HG03135 (cell line): ENCODE measurements at regions not wholly inside any gene's neighbourhood (a gene's known extent, or its start where the extent isn't known, plus 50 kb on each side); places are given as distances from the start of the nearest gene placed in this dataset.

Experiments used
- ATAC-seq: cut with Tn5 transposase; IDR thresholded peaks from one replicate; pipeline ENCODE4 v1.9.1; 2021; ENCODE audit warnings: mild to moderate bottlenecking, moderate library complexity; ENCODE audit not compliant: unreplicated experiment

DNA sequence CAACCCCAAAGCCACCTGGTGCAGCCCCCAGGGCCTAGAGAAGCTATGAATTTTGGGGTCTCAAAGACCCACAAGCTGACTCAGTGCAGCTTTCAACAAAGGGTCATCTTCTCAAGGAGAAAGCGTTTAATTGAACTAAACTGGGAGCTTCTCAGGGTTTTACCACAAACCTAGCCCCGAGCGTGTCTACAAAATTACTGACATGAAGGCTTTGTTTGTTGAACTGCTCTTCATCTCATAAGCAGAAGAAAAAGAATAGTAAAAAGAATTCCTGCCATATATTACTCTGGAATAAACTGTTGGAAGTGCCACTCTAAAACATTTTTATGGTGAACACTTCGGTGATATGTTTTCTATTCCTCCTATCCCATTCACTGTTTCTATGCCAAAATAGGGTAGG lies 50.8 kb upstream of the INCENP start:
- no peak for ATAC-seq

GRCh38 chr11:62071408-62071807 lies 52.4 kb upstream of the INCENP start:
- ATAC-seq = no peak

DNA sequence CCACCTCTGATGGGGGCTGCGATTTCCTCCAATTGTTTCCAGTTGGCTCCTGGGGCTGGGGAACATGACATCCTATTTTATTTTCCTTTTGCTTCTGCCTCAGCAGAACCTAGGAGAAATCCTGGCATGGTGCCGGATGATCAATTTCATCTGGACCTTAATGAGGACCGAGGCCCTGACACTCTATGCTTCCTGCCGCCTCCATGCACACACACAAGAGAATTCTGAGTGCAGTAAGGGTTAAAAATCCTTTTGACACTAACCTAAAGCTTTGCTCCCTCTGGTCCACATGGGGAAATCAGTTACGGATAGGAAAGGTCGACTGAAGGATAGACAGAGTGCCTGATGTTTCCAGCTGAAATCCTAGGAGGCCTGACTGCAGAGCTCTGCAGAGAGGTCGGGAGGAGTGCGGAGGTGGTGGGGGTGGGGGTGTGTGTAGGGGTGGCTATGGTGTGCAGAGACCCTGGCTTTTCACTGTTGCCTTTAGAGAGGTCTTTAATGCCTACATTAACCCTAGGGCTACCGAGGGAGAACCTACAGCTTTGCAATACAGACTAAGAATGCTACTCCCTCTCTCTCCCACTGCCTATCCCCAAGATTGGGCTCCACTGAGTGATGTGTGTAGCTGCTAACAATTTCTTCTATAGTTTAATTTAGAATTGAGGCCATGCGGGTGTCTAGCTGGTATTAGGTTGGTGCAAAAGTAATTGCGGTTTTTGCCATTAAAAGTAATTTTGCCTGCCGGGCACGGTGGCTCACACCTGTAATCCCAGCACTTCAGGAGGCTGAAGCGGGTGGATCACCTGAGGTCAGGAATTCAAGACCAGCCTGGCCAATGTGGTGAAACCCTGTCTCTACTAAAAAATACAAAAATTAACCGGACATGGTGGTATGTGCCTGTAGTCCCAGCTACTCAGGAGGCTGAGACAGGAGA lies 53.6 kb upstream of the INCENP start:
- no peak for ATAC-seq

DNA sequence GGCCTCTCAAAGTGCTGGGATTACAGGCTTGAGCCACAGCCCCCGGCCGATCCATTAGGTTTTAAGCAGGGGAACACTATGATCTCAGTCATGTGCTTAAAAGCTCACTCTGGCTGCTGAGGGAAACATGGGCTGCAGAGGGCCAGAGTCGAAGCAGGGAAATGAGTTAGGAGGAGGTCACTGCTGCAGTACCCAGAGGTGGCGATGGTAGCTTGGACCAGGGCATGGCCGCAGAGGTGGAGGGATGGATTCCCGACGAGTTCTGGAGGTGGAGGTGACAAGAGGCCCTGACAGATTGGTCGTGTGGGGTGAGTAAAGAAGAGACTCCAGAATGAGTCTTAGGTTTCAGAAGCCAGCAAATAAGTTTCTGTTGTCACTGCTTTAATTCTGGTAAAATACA lies 54.4 kb upstream of the INCENP start:
- no peak for ATAC-seq

- no peak for ATAC-seq
Observed at GRCh38 chr11:62068730-62069129, 55.1 kb upstream of the INCENP start.

- no peak for ATAC-seq
Observed at GRCh38 chr11:62067741-62068140, 56.1 kb upstream of the INCENP start.

- no peak for ATAC-seq
Observed at GRCh38 chr11:62064221-62064620, 59.6 kb upstream of the INCENP start.

GRCh38 chr11:62062223-62062861 lies 61.5 kb upstream of the INCENP start:
- no peak for ATAC-seq

- ATAC-seq = no peak
Observed at GRCh38 chr11:62061356-62062222, 62.2 kb upstream of the INCENP start.

GRCh38 chr11:62057069-62057468 lies 66.7 kb upstream of the INCENP start:
- ATAC-seq = no peak

- ATAC-seq = no peak
Observed at GRCh38 chr11:62055970-62056369, 67.8 kb upstream of the INCENP start.

DNA sequence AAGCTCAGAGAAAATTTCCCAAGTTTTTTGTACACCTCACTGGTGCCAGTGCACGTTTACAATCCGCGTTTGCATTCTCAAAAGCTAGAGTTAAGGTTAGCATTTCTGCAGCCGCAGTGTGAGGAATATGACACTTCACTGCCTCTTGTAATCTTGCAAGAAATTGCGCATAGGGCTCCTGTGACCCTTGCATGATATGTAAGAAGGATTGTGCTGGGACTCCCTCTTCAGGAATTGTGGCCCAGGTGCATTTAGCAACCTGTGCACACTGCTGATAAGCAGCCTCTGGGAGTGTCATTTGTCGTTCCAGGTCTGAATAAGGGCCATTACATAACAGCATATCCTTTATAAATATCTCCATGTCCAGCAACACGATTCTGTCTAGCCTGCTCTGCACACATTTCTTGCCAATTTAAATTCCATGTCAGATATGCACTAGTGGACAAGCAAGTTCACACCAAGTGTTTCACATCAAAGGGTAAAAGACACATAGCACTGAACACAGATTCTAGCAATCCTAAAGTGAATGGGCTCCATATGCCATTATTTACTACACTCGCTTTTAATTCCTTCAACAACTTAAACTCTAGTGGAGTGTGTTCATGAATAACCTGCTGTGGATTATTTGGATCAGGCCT lies 69.2 kb upstream of the INCENP start:
- ATAC-seq = no peak

DNA sequence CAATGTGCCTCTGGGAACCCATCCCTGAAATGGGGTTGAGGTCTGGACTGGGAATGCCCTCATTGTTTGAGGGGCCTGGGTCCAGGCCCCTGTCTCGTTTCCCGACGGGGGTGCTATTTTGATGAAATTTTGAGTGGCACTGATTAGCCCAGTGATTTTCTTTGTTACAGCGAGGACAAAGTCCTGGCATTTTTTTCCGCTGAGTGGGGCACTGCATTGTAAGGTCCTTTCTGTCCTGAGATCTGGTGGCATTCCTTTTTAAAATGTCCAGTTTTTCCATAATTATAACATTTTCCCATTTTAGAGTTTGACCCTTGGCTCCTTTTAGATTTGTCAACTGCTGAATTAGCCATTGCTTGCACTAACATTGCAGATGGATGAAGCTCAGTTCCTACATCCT lies 69.7 kb upstream of the INCENP start:
- ATAC-seq = no peak

DNA sequence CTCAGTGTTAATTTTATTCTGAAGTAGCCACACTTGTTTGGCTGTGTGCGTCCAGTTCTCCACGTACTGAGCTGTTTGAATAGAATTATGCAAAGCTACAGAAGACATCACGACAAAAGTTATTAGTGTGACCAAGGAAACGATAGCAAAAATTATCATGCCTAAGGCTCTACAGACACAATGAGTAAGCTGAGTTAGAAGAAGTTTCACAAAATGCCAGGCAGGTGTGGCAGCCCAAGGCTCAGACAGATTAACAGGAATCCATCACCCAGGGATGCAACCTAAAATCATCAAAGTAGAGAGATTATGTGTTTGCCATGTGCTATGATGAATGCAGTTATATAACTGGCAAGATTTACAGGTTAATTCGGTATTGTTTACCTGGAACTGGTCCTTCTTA lies 73.1 kb upstream of the INCENP start:
- ATAC-seq = no peak

DNA sequence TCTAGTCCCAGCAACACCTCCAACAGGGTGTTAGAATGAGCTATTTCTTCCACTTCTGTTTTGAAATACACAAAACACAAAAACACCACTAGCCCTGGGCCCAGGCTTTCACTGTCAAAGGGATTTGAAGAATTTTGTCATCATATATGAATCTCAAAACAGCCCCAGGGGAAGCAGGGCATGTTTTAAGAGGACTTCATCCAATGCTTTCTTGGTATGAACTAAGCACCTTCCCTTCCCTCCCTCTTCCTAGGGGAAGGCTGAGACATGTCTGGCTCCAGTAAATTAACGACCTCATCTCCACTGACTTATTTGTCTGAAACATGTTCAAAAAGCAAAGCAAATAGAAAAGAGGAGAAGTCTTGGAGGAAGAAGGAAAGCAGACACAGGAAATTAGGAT lies 75.7 kb upstream of the INCENP start:
- no peak for ATAC-seq

DNA sequence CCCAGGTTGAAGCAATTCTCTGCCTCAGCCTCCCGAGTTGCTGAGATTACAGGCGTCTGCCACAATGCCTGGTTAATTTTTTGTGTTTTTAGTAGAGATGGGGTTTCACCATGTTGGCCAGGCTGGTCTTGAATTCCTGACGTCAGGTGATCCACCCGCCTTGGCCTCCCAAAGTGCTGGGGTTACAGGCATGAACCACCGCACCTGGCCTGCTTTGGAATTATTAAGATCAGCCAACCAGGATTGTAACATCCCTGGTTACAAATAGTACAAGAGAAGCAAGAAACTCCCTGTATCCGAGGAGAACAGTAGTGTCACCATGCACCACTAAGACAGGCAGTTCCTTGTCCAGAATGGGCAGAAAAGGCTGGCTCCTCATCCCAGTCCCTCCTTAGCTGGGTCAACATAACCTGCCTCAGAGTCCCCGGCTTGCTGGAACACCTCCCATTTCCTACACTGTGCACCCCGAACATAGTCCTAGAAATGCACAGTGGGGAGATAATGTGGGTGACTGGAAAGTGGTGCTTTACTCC lies 77.2 kb upstream of the INCENP start:
- no peak for ATAC-seq

- no peak for ATAC-seq
Observed at GRCh38 chr11:62044639-62045121, 77.2 kb upstream of the FTH1 start.

GRCh38 chr11:62035293-62035692 lies 67.9 kb upstream of the FTH1 start:
- ATAC-seq = no peak

DNA sequence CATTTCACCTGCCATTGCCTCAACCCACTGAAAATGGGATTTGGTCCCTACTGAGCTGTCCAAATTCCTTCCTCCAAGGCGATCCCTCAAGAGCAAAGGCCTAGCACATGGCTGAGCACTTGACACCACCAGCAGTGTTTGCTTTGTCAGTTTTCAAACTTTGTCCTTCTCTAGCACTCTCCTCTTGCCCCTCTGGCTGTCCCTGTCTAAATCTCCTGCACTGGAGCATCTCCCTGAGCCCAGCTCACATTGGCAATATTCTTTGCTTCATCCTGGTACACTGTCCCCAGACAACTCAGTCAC lies 66.6 kb upstream of the FTH1 start:
- ATAC-seq = no peak

GRCh38 chr11:62033191-62034035 lies 66.0 kb upstream of the FTH1 start:
- no peak for ATAC-seq
